SK-N-SH (cell line): ENCODE measurements at regions not wholly inside any gene's neighbourhood (a gene's known extent, or its start where the extent isn't known, plus 50 kb on each side); places are given as distances from the start of the nearest gene placed in this dataset.

Source experiments
- CTCF ChIA-PET: fragments of 300-600, 350-600 bp; formaldehyde crosslinking; extraction: SDS; loops from one replicate; lab custom pipeline; 2021; lab: Yijun Ruan, JAX
- POLR2A ChIA-PET: fragments of 350-600 bp; sonication (Branson Sonifier 250); formaldehyde crosslinking; extraction: SDS; loops from one replicate; lab custom pipeline; 2020; ENCODE audit warnings: antibody characterized with exemption, inconsistent platforms; lab: Yijun Ruan, JAX
- DNase-seq: peaks from one replicate; pipeline ENCODE4 v3.0.0; 2012
- H2AFZ ChIP-seq: fragments of 200-600 bp; sonication (generic); 2 replicates; pipeline ENCODE4 v1.8.1; 2016; ENCODE audit warnings: antibody characterized with exemption, mild to moderate bottlenecking, low read depth
- H3F3A ChIP-seq: fragments of 200-600 bp; sonication (generic); replicated peaks from 2 replicates; pipeline ENCODE3; 2016; ENCODE audit warnings: antibody characterized with exemption, mild to moderate bottlenecking; ENCODE audit not compliant: insufficient read depth
- H3K27ac ChIP-seq, 2 experiments: fragments of 200-500 bp in 1 of 2; fragments of 200-600 bp in 1 of 2; sonication (Bioruptor generic) in 1 of 2; sonication (generic), shearing (Covaris generic) in 1 of 2; 2 replicates each; pipeline versions ENCODE4 v1.5.1 to v1.6.1; 2014 to 2016; ENCODE audit warnings: low read depth in 2 of 2, inconsistent platforms in 1 of 2, low read length in 1 of 2, mild to moderate bottlenecking in 1 of 2, mixed read lengths in 1 of 2
- H3K27me3 ChIP-seq: fragments of 200-600 bp; sonication (generic), shearing (Covaris generic); 2 replicates; pipeline ENCODE4 v1.6.1; 2016; ENCODE audit warnings: mixed run types; ENCODE audit not compliant: insufficient read depth
- H3K36me3 ChIP-seq, 2 experiments: fragments of 200-500 bp in 1 of 2; fragments of 200-600 bp in 1 of 2; sonication (Bioruptor generic) in 1 of 2; sonication (generic) in 1 of 2; replicated peaks in 1 of 2; 2 replicates each; pipeline versions ENCODE3 to v1.5.1; 2014 to 2016; ENCODE audit warnings: low read length in 1 of 2, mild to moderate bottlenecking in 1 of 2; ENCODE audit not compliant: insufficient read depth in 2 of 2, control insufficient read depth in 1 of 2
- H3K4me1 ChIP-seq, 2 experiments: fragments of 200-500 bp in 1 of 2; fragments of 200-600 bp in 1 of 2; sonication (Bioruptor generic) in 1 of 2; sonication (generic), shearing (Covaris generic) in 1 of 2; 2 replicates each; pipeline versions ENCODE4 v1.5.1 to v1.6.1; 2014 to 2016; ENCODE audit warnings: low read depth in 1 of 2, low read length in 1 of 2, mixed run types in 1 of 2; ENCODE audit not compliant: insufficient read depth in 2 of 2, control insufficient read depth in 1 of 2
- H3K4me2 ChIP-seq: fragments of 200-600 bp; sonication (generic), shearing (Covaris generic); 2 replicates; pipeline ENCODE4 v1.6.1; 2017; ENCODE audit warnings: mixed run types
- H3K4me3 ChIP-seq, 2 experiments: fragments of 200-500 bp in 1 of 2; fragments of 200-600 bp in 1 of 2; sonication (Bioruptor generic) in 1 of 2; sonication (generic), shearing (Covaris generic) in 1 of 2; 2 replicates each; pipeline versions ENCODE4 v1.5.1 to v1.8.1; 2014 to 2016; ENCODE audit warnings: low read depth in 2 of 2, inconsistent platforms in 1 of 2, low read length in 1 of 2, mild to moderate bottlenecking in 1 of 2, mixed read lengths in 1 of 2, moderate library complexity in 1 of 2
- H3K79me2 ChIP-seq: fragments of 200-600 bp; sonication (generic); 2 replicates; pipeline ENCODE4 v1.8.1; 2017; ENCODE audit warnings: mild to moderate bottlenecking; ENCODE audit not compliant: insufficient read depth
- H3K9ac ChIP-seq: fragments of 200-600 bp; sonication (generic); 2 replicates; pipeline ENCODE4 v1.6.1; 2017; ENCODE audit warnings: mixed run types
- H3K9me2 ChIP-seq: fragments of 200-600 bp; sonication (generic); 2 replicates; pipeline ENCODE4 v1.6.1; 2017; ENCODE audit warnings: mixed run types
- H3K9me3 ChIP-seq: fragments of 200-600 bp; sonication (generic); 2 replicates; pipeline ENCODE4 v1.6.1; 2017; ENCODE audit warnings: mixed run types, mild to moderate bottlenecking, moderate library complexity
- H4K20me1 ChIP-seq: fragments of 200-600 bp; sonication (generic); 2 replicates; pipeline ENCODE4 v1.6.1; 2017; ENCODE audit warnings: mild to moderate bottlenecking, mixed run types; ENCODE audit not compliant: insufficient read depth
- ELF1 ChIP-seq: IDR thresholded peaks from 2 replicates; pipeline ENCODE4 v1.4.0; 2012
- EZH2phosphoT487 ChIP-seq: fragments of 200-600 bp; sonication (generic); IDR thresholded peaks from 2 replicates; pipeline ENCODE4 v1.6.1; 2017; ENCODE audit warnings: low read depth, mixed run types, mild to moderate bottlenecking, antibody characterized with exemption, moderate library complexity, borderline replicate concordance
- GABPA ChIP-seq: IDR thresholded peaks from 2 replicates; pipeline ENCODE4 v1.4.0; 2012; ENCODE audit warnings: low read depth, mild to moderate bottlenecking
- JUND ChIP-seq: IDR thresholded peaks from 2 replicates; pipeline ENCODE4 v1.4.0; 2012
- MXI1 ChIP-seq: IDR thresholded peaks from 2 replicates; pipeline ENCODE4 v1.6.1; 2012; ENCODE audit warnings: mild to moderate bottlenecking, low read depth, low read length, improper control_type of control experiment
- NRF1 ChIP-seq: IDR thresholded peaks from 2 replicates; pipeline ENCODE4 v1.6.1; 2012; ENCODE audit warnings: low read depth, mild to moderate bottlenecking, low read length
- RAD21 ChIP-seq: IDR thresholded peaks from 2 replicates; pipeline ENCODE4 v1.6.1; 2012; ENCODE audit warnings: mild to moderate bottlenecking, low read length
- RCOR1 ChIP-seq: fragments of 150-350 bp; IDR thresholded peaks from 2 replicates; pipeline ENCODE4 v1.6.1; 2017; ENCODE audit warnings: antibody characterized with exemption, low read length
- RFX5 ChIP-seq: IDR thresholded peaks from 2 replicates; pipeline ENCODE4 v1.6.1; 2012; ENCODE audit warnings: mild to moderate bottlenecking, improper control_type of control experiment, low read length
- SMC3 ChIP-seq: IDR thresholded peaks from 2 replicates; pipeline ENCODE4 v1.6.1; 2012; ENCODE audit warnings: low read depth, low read length, improper control_type of control experiment
- TAF1 ChIP-seq: IDR thresholded peaks from 2 replicates; pipeline ENCODE4 v1.6.1; 2012; ENCODE audit warnings: low read depth, mild to moderate bottlenecking, low read length, moderate library complexity, borderline replicate concordance
- YY1 ChIP-seq: IDR thresholded peaks from 2 replicates; pipeline ENCODE4 v1.4.0; 2012; ENCODE audit warnings: low read depth, mild to moderate bottlenecking
- WGBS: methylation state at CpG from one replicate; pipeline ENCODE4 v1.1.6; 2017; ENCODE audit warnings: low lambda C conversion rate; 5-methylcytosine and 5-hydroxymethylcytosine counted together
- TF ChIP-seq, protein P1 (sequence below): IDR thresholded peaks from 2 replicates; pipeline ENCODE4 v1.6.1; 2012; ENCODE audit warnings: mild to moderate bottlenecking, low read depth, low read length, moderate library complexity
- TF ChIP-seq, protein P2 (sequence below): fragments of 150-350 bp; IDR thresholded peaks from 2 replicates; pipeline ENCODE4 v1.6.1; 2016; ENCODE audit warnings: mild to moderate bottlenecking, low read depth, low read length
- TF ChIP-seq, protein P3 (sequence below): IDR thresholded peaks from 2 replicates; pipeline ENCODE4 v1.4.0; 2012; ENCODE audit warnings: low read depth, borderline replicate concordance
- TF ChIP-seq, protein P4 (sequence below): IDR thresholded peaks from 2 replicates; pipeline ENCODE4 v1.4.0; 2012; ENCODE audit warnings: low read depth
- TF ChIP-seq, protein P5 (sequence below): IDR thresholded peaks from 2 replicates; pipeline ENCODE4 v1.4.0; 2012; ENCODE audit warnings: low read depth, borderline replicate concordance

DNA sequence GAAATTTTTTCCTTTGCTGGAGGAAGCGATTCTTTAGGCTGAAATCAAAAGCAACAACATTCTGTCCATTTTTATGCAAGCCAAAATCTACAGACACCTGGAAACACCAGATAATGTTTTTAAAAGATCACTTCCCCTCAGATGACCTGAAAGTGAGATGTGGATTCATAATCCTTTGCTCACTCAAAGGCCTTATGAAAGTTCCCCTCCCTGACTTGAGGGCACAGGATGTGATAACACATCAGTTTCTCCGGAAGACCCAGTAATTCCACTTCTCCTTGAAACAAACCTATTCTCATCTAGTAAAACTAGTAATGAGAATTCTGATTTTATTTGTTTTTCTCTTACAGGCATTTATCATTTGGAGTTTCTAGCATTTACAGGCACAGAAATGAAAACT lies 218.3 kb upstream of the RND3 start (continued):
- TF ChIP-seq, protein P1, sequence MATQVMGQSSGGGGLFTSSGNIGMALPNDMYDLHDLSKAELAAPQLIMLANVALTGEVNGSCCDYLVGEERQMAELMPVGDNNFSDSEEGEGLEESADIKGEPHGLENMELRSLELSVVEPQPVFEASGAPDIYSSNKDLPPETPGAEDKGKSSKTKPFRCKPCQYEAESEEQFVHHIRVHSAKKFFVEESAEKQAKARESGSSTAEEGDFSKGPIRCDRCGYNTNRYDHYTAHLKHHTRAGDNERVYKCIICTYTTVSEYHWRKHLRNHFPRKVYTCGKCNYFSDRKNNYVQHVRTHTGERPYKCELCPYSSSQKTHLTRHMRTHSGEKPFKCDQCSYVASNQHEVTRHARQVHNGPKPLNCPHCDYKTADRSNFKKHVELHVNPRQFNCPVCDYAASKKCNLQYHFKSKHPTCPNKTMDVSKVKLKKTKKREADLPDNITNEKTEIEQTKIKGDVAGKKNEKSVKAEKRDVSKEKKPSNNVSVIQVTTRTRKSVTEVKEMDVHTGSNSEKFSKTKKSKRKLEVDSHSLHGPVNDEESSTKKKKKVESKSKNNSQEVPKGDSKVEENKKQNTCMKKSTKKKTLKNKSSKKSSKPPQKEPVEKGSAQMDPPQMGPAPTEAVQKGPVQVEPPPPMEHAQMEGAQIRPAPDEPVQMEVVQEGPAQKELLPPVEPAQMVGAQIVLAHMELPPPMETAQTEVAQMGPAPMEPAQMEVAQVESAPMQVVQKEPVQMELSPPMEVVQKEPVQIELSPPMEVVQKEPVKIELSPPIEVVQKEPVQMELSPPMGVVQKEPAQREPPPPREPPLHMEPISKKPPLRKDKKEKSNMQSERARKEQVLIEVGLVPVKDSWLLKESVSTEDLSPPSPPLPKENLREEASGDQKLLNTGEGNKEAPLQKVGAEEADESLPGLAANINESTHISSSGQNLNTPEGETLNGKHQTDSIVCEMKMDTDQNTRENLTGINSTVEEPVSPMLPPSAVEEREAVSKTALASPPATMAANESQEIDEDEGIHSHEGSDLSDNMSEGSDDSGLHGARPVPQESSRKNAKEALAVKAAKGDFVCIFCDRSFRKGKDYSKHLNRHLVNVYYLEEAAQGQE = no peak
- no peak for TF ChIP-seq ELF1
- no peak for TF ChIP-seq RAD21
- no peak for TF ChIP-seq JUND

DNA sequence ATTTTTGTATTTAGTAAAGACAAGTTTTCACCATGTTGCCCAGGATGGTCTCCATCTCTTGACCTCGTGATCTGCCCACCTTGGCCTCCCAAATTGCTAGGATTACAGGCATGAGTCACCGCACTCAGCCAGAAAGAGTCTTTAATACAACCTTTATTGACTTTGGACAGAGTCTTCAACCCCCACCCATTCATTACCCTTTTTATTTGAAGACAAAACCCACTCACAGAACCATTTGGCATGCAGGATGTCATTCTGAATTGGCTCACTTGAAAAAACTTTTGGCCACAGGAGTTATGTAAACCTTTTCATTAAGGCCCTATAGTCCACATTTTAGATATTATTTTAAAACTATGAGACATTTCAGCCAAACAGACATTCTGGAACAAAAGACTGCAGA lies 217.9 kb upstream of the RND3 start:
- POLR2A ChIA-PET = no interaction called here
- no peaks in the 10 kb centered on the region for H3K27me3 ChIP-seq
- peaks cover 11% of the 10 kb centered on the region for H3F3A ChIP-seq
- H3K9me3 ChIP-seq = no peaks in the 10 kb centered on the region
- H3K4me2 ChIP-seq = no peak overlapping the region
- CTCF ChIA-PET = interaction anchor here (0.7 kb wide), 1 partner anchor 82 kb away, joined by 3 read pairs; no protein-coding TSS in a partner anchor
- no peak for DNase-seq
- TF ChIP-seq RAD21 (no peak), GABPA (no peak), MXI1 (no peak), NRF1 (no peak), JUND (no peak), RFX5 (no peak), SMC3 (no peak), ELF1 (no peak)
- TF ChIP-seq, protein P2, sequence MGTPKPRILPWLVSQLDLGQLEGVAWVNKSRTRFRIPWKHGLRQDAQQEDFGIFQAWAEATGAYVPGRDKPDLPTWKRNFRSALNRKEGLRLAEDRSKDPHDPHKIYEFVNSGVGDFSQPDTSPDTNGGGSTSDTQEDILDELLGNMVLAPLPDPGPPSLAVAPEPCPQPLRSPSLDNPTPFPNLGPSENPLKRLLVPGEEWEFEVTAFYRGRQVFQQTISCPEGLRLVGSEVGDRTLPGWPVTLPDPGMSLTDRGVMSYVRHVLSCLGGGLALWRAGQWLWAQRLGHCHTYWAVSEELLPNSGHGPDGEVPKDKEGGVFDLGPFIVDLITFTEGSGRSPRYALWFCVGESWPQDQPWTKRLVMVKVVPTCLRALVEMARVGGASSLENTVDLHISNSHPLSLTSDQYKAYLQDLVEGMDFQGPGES = no peak
- TF ChIP-seq, all 33 proteins: peak for 0
- H3K9ac ChIP-seq = no peak overlapping the region
- no peak overlapping the region; the same call in 1 of the 2 replicates for H2AFZ ChIP-seq
- WGBS = 75% methylated on average over 2 of the region's 2 CpGs
- H3K79me2 ChIP-seq = no peaks in the 10 kb centered on the region
- H3K4me3 ChIP-seq = no peak overlapping the region
- no peaks in the 10 kb centered on the region for H3K36me3 ChIP-seq
- H3K4me1 ChIP-seq = peaks cover 0 to 4% of the 10 kb centered on the region in 2 experiments; a peak in 1 of 4 replicates
- H4K20me1 ChIP-seq = no peaks in the 10 kb centered on the region
- no peaks in the 10 kb centered on the region for H3K9me2 ChIP-seq
- H3K27ac ChIP-seq = peak overlapping the region in 1 of 2 experiments; percentile 45; a peak in 1 of 4 replicates

DNA sequence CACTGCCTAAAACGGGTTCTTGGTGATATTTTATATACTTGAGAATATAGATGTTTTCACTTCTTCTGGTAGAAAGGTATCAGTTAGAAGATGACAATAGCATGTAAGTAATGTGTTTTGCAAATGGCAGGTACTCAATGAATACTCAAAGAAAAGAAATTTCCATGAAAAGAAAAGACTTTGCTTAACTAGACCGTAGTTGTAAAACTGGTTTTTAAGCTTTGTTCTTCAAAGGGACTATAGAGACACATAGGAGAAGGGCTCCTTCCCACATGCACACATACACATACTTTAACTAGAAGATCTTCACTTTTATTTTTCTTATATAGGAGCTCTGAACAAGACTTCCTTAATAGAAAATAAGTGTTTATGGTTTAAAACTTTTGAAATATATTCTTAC lies 215.3 kb upstream of the RND3 start:
- Histone ChIP-seq H3K9me3 (no peaks in the 10 kb centered on the region), H3K9ac (no peak overlapping the region), H3F3A (peaks cover 11% of the 10 kb centered on the region), H3K36me3 (no peaks in the 10 kb centered on the region), H2AFZ (no peak overlapping the region), H3K9me2 (no peaks in the 10 kb centered on the region), H3K4me2 (no peak overlapping the region), H4K20me1 (no peaks in the 10 kb centered on the region), H3K4me3 (no peak overlapping the region), H3K27ac (no peak overlapping the region), H3K4me1 (peaks cover 0 to 4% of the 10 kb centered on the region in 2 experiments; a peak in 1 of 4 replicates), H3K79me2 (no peaks in the 10 kb centered on the region), H3K27me3 (no peaks in the 10 kb centered on the region)
- WGBS = 84% methylated on average over 2 of the region's 2 CpGs
- DNase-seq = no peak
- POLR2A ChIA-PET = no interaction called here
- CTCF ChIA-PET = no interaction called here
- TF ChIP-seq JUND (no peak), TAF1 (no peak), NRF1 (no peak), ELF1 (no peak), YY1 (no peak), MXI1 (no peak), RAD21 (no peak), RCOR1 (no peak), EZH2phosphoT487 (no peak)
- TF ChIP-seq, protein P3, sequence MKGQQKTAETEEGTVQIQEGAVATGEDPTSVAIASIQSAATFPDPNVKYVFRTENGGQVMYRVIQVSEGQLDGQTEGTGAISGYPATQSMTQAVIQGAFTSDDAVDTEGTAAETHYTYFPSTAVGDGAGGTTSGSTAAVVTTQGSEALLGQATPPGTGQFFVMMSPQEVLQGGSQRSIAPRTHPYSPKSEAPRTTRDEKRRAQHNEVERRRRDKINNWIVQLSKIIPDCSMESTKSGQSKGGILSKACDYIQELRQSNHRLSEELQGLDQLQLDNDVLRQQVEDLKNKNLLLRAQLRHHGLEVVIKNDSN = no peak
- TF ChIP-seq, protein P4, sequence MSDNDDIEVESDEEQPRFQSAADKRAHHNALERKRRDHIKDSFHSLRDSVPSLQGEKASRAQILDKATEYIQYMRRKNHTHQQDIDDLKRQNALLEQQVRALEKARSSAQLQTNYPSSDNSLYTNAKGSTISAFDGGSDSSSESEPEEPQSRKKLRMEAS = no peak
- TF ChIP-seq, protein P5, sequence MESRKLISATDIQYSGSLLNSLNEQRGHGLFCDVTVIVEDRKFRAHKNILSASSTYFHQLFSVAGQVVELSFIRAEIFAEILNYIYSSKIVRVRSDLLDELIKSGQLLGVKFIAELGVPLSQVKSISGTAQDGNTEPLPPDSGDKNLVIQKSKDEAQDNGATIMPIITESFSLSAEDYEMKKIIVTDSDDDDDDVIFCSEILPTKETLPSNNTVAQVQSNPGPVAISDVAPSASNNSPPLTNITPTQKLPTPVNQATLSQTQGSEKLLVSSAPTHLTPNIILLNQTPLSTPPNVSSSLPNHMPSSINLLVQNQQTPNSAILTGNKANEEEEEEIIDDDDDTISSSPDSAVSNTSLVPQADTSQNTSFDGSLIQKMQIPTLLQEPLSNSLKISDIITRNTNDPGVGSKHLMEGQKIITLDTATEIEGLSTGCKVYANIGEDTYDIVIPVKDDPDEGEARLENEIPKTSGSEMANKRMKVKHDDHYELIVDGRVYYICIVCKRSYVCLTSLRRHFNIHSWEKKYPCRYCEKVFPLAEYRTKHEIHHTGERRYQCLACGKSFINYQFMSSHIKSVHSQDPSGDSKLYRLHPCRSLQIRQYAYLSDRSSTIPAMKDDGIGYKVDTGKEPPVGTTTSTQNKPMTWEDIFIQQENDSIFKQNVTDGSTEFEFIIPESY = no peak
